IMR-90 (cell line): ENCODE measurements at regions not wholly inside any gene's neighbourhood (a gene's known extent, or its start where the extent isn't known, plus 50 kb on each side); places are given as distances from the start of the nearest gene placed in this dataset.

Experiments
- ATAC-seq: fragments of 200-7000 bp; cut with Tn5 transposase; 2 replicates; pipeline ENCODE4 v1.9.1; 2020; ENCODE audit warnings: low read depth, mild to moderate bottlenecking, moderate library complexity
- BruUV-seq: library from RNA; stranded (reverse); fragments of 400-500 nt; replicated peaks from 2 replicates; lab custom pipeline; 2021; lab: Mats Ljungman, UMichigan
- CTCF ChIA-PET: fragments of 300-600 bp; formaldehyde crosslinking; extraction: SDS; loops from one replicate; lab custom pipeline; 2021; ENCODE audit warnings: antibody characterized with exemption; lab: Yijun Ruan, JAX
- POLR2A ChIA-PET: fragments of 300-600 bp; sonication (Branson Sonifier 250); formaldehyde crosslinking; loops from one replicate; lab custom pipeline; 2022; ENCODE audit warnings: antibody characterized with exemption; ENCODE audit not compliant: unreplicated experiment; lab: Charles Lee
- DNase-seq: peaks from one replicate; pipeline ENCODE4 v3.0.0; 2013
- H2AFZ ChIP-seq: replicated peaks from 2 replicates; pipeline ENCODE3; 2013; ENCODE audit warnings: low read length, mild to moderate bottlenecking; ENCODE audit not compliant: poor library complexity
- H2AK5ac ChIP-seq: 2 replicates; pipeline ENCODE4 v1.6.1; 2013; ENCODE audit warnings: low read depth, low read length, inconsistent platforms
- H2AK9ac ChIP-seq: replicated peaks from 2 replicates; pipeline ENCODE3; 2013; ENCODE audit warnings: mild to moderate bottlenecking, low read depth, low read length, moderate library complexity; ENCODE audit not compliant: poor library complexity
- H2BK120ac ChIP-seq: 2 replicates; pipeline ENCODE4 v1.6.1; 2013; ENCODE audit warnings: low read depth, low read length, inconsistent platforms
- H2BK15ac ChIP-seq: 3 replicates; pipeline ENCODE4 v1.6.1; 2013; ENCODE audit warnings: low read depth, low read length, inconsistent platforms
- H2BK20ac ChIP-seq: 2 replicates; pipeline ENCODE4 v1.6.1; 2013; ENCODE audit warnings: low read depth, mild to moderate bottlenecking, inconsistent platforms, low read length, moderate library complexity
- H2BK5ac ChIP-seq: 2 replicates; pipeline ENCODE4 v1.6.1; 2013; ENCODE audit warnings: mild to moderate bottlenecking, low read depth, low read length, inconsistent platforms; ENCODE audit not compliant: poor library complexity, severe bottlenecking
- H3K14ac ChIP-seq: replicated peaks from 2 replicates; pipeline ENCODE4 v1.6.1; 2013; ENCODE audit warnings: low read depth, low read length, inconsistent platforms
- H3K18ac ChIP-seq: 2 replicates; pipeline ENCODE4 v1.6.1; 2013; ENCODE audit warnings: low read depth, low read length, control low read depth
- H3K23ac ChIP-seq: 2 replicates; pipeline ENCODE4 v1.6.1; 2013; ENCODE audit warnings: low read depth, low read length, inconsistent platforms
- H3K27ac ChIP-seq: 2 replicates; pipeline ENCODE4 v1.5.1; 2013; ENCODE audit warnings: mild to moderate bottlenecking, control low read depth, low read length; ENCODE audit not compliant: insufficient read depth
- H3K27me3 ChIP-seq: 2 replicates; pipeline ENCODE4 v1.6.1; 2013; ENCODE audit warnings: low read length; ENCODE audit not compliant: control insufficient read depth, insufficient read depth
- H3K36me3 ChIP-seq: 2 replicates; pipeline ENCODE4 v1.6.1; 2013; ENCODE audit warnings: low read length, mixed read lengths; ENCODE audit not compliant: control insufficient read depth, insufficient read depth
- H3K4ac ChIP-seq: 2 replicates; pipeline ENCODE4 v1.6.1; 2013; ENCODE audit warnings: low read depth, low read length, inconsistent platforms
- H3K4me1 ChIP-seq: 2 replicates; pipeline ENCODE4 v1.6.1; 2013; ENCODE audit warnings: low read length, mixed read lengths; ENCODE audit not compliant: control insufficient read depth, insufficient read depth
- H3K4me2 ChIP-seq: 2 replicates; pipeline ENCODE4 v1.6.1; 2013; ENCODE audit warnings: low read depth, mild to moderate bottlenecking, control low read depth, low read length, moderate library complexity
- H3K4me3 ChIP-seq: 2 replicates; pipeline ENCODE4 v1.5.1; 2013; ENCODE audit warnings: low read depth, mild to moderate bottlenecking, control low read depth, low read length, moderate library complexity; ENCODE audit not compliant: insufficient read depth
- H3K56ac ChIP-seq: 2 replicates; pipeline ENCODE4 v1.6.1; 2013; ENCODE audit warnings: low read length, inconsistent platforms; ENCODE audit not compliant: insufficient read depth; ENCODE audit errors: extremely low read depth
- H3K79me1 ChIP-seq, 2 experiments: 2 replicates each; pipeline ENCODE4 v1.6.1; 2013; ENCODE audit warnings: low read length in 2 of 2, inconsistent platforms in 1 of 2, low read depth in 1 of 2
- H3K9ac ChIP-seq: 2 replicates; pipeline ENCODE4 v1.6.1; 2013; ENCODE audit warnings: low read depth, low read length, control low read depth
- H3K9me1 ChIP-seq: 2 replicates; pipeline ENCODE4 v1.6.1; 2013; ENCODE audit warnings: low read length, inconsistent platforms; ENCODE audit not compliant: insufficient read depth
- H3K9me3 ChIP-seq: 2 replicates; pipeline ENCODE4 v1.6.1; 2013; ENCODE audit warnings: low read length; ENCODE audit not compliant: control insufficient read depth, insufficient read depth
- H4K20me1 ChIP-seq: 2 replicates; pipeline ENCODE4 v1.6.1; 2013; ENCODE audit warnings: low read length, inconsistent platforms; ENCODE audit not compliant: insufficient read depth
- H4K5ac ChIP-seq: 2 replicates; pipeline ENCODE4 v1.6.1; 2013; ENCODE audit warnings: mild to moderate bottlenecking, low read depth, low read length, control low read depth
- H4K8ac ChIP-seq, 2 experiments: 2 replicates each; pipeline ENCODE4 v1.6.1; 2013; ENCODE audit warnings: low read depth in 2 of 2, low read length in 2 of 2, control low read depth in 1 of 2, inconsistent platforms in 1 of 2
- H4K91ac ChIP-seq: 2 replicates; pipeline ENCODE4 v1.6.1; 2013; ENCODE audit warnings: low read depth, low read length, inconsistent platforms; ENCODE audit not compliant: insufficient read depth
- BHLHE40 ChIP-seq: fragments of 150-350 bp; IDR thresholded peaks from 2 replicates; pipeline ENCODE4 v1.6.1; 2016; ENCODE audit warnings: mild to moderate bottlenecking, low read depth, low read length
- CEBPB ChIP-seq: IDR thresholded peaks from 2 replicates; pipeline ENCODE4 v1.6.1; 2012; ENCODE audit warnings: low read depth, low read length, improper control_type of control experiment
- MAZ ChIP-seq: IDR thresholded peaks from 2 replicates; pipeline ENCODE4 v1.6.1; 2012; ENCODE audit warnings: low read depth, mild to moderate bottlenecking, low read length, improper control_type of control experiment, moderate library complexity, borderline replicate concordance
- MXI1 ChIP-seq: IDR thresholded peaks from 2 replicates; pipeline ENCODE4 v1.6.1; 2012; ENCODE audit warnings: low read depth, mild to moderate bottlenecking, low read length, moderate library complexity, borderline replicate concordance
- NFE2L2 ChIP-seq: fragments of 150-350 bp; IDR thresholded peaks from 2 replicates; pipeline ENCODE4 v1.6.1; 2016; ENCODE audit warnings: low read depth, mild to moderate bottlenecking, low read length
- POLR2A ChIP-seq: IDR thresholded peaks from 2 replicates; pipeline ENCODE4 v1.6.1; 2012; ENCODE audit warnings: mild to moderate bottlenecking, low read depth, low read length
- RAD21 ChIP-seq: IDR thresholded peaks from 2 replicates; pipeline ENCODE4 v1.6.1; 2012; ENCODE audit warnings: low read length, improper control_type of control experiment
- SMC3 ChIP-seq: fragments of 150-350 bp; IDR thresholded peaks from 2 replicates; pipeline ENCODE4 v1.6.1; 2016; ENCODE audit warnings: low read depth, mild to moderate bottlenecking, antibody characterized with exemption, low read length, moderate library complexity
- WGBS, 2 experiments: methylation state at CpG; one replicate each; pipeline versions ENCODE4 v1.1.5 to v1.1.7; 2013; ENCODE audit warnings: missing lambda C conversion rate in 2 of 2; ENCODE audit not compliant: insufficient read length in 1 of 2; ENCODE audit errors: extremely low coverage in 2 of 2; 5-methylcytosine and 5-hydroxymethylcytosine counted together
- dilution Hi-C: fragments of 300-500 bp; cut with HindIII; formaldehyde crosslinking; loops from one replicate; pipeline ENCODE4 v1.14.3; 2018; ENCODE audit warnings: low sequenced_read_pairs; ENCODE audit not compliant: unreplicated experiment
- in situ Hi-C: fragments of 300-500 bp; cut with MboI; formaldehyde crosslinking; loops from 3 replicates; pipeline ENCODE4 v1.14.3; 2019; ENCODE audit warnings: low sequenced_read_pairs, inconsistent platforms, mixed read lengths
- intact Hi-C: fragments of 100-400 bp; cut with micrococcal nuclease; formaldehyde crosslinking; loops from 2 replicates; pipeline ENCODE4 v1.10.0; 2022
- TF ChIP-seq, protein P1 (sequence below): fragments of 150-350 bp; IDR thresholded peaks from 2 replicates; pipeline ENCODE4 v1.6.1; 2016; ENCODE audit warnings: low read depth, mild to moderate bottlenecking, low read length, moderate library complexity, borderline replicate concordance

DNA sequence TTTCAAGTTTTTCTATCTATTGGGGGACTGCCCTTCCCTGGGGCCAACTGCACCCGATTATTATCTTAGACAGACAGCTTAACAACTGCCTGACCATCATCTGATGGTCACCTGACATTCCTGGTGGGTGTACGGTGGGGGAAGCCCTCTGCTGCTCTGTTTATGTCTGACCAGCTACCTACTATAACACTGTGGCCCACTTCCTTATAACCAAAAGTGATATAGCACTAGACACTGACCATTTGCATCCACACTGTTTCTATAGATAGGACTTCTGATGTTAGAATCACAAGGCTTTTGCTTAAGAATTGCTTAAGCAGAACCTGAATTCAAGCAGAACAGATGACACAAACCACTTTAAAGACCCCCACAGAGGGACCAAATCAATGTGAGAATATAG lies 110.5 kb upstream of the RAI14 start:
- Histone ChIP-seq H3K23ac (no peak overlapping the region), H3K9ac (no peak overlapping the region), H2AK5ac (no peak overlapping the region), H4K20me1 (no peaks in the 10 kb centered on the region), H3K18ac (no peak overlapping the region), H2BK15ac (no peak overlapping the region), H2BK120ac (no peak overlapping the region), H2AFZ (no peak overlapping the region), H3K27ac (no peak overlapping the region), H2BK20ac (no peak overlapping the region), H3K56ac (no peak overlapping the region), H3K27me3 (no peaks in the 10 kb centered on the region), H3K4me2 (no peak overlapping the region), H3K36me3 (no peaks in the 10 kb centered on the region), H3K79me1 (no peaks in the 10 kb centered on the region), H3K4ac (no peak overlapping the region), H3K14ac (no peak overlapping the region), H3K4me3 (no peak overlapping the region), H2BK5ac (no peak overlapping the region), H3K9me3 (peaks cover 9% of the 10 kb centered on the region), H4K91ac (no peak overlapping the region), H2AK9ac (no peak overlapping the region), H3K4me1 (no peaks in the 10 kb centered on the region), H3K9me1 (no peaks in the 10 kb centered on the region), H4K5ac (no peak overlapping the region), H4K8ac (no peak overlapping the region)
- no TSS peak for BruUV-seq
- in situ Hi-C loops = no loop called here
- dilution Hi-C loops = no loop called here
- TF ChIP-seq BHLHE40 = no peak
- TF ChIP-seq RAD21 = no peak
- TF ChIP-seq, protein P1, sequence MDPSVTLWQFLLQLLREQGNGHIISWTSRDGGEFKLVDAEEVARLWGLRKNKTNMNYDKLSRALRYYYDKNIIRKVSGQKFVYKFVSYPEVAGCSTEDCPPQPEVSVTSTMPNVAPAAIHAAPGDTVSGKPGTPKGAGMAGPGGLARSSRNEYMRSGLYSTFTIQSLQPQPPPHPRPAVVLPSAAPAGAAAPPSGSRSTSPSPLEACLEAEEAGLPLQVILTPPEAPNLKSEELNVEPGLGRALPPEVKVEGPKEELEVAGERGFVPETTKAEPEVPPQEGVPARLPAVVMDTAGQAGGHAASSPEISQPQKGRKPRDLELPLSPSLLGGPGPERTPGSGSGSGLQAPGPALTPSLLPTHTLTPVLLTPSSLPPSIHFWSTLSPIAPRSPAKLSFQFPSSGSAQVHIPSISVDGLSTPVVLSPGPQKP = no peak
- TF ChIP-seq MAZ = no peak
- no peak for TF ChIP-seq NFE2L2
- TF ChIP-seq MXI1 = no peak
- TF ChIP-seq POLR2A = no peak
- no peak for TF ChIP-seq CEBPB
- no peak for TF ChIP-seq SMC3
- ATAC-seq = no peak
- intact Hi-C loops = no loop called here
- POLR2A ChIA-PET = no interaction called here
- no peak for DNase-seq
- CTCF ChIA-PET = no interaction called here
- WGBS, 2 experiments = no CpG with 5 or more reads among the region's 2 CpGs
